HFF-Myc (cell line): ENCODE measurements at regions not wholly inside any gene's neighbourhood (a gene's known extent, or its start where the extent isn't known, plus 50 kb on each side); places are given as distances from the start of the nearest gene placed in this dataset.

Source experiments
- DNase-seq: peaks from one replicate; pipeline ENCODE4 v3.0.0-alpha.2; 2011; ENCODE audit warnings: low read depth; ENCODE audit errors: extremely low read depth
- H3K4me3 ChIP-seq: replicated peaks from 2 replicates; pipeline ENCODE4 v1.5.1; 2011; ENCODE audit warnings: low read depth, mild to moderate bottlenecking, control low read depth, low read length
- CTCF ChIP-seq: IDR thresholded peaks from 2 replicates; pipeline ENCODE4 v1.5.1; 2012; ENCODE audit warnings: mild to moderate bottlenecking, low read depth, low read length, control low read depth; ENCODE audit errors: missing control alignments

DNA sequence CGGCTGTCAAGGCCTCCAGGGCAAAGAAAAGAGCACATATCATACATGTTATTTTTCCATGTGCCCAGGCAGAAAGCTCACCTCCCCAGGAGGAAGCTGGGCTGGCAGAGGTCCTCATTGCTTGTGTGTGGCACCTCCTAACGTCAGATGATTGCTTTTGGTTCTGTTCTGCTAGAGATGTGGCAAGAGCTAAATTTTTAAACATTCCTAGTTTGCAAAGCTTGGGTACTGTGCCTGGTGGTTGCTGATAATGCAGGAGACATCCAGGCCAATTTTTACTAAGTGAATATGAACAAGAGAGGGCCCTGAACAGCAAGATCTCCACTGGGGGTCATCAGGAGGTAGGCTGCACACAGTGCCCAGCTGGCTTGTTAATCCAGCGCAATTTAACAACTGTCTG lies 93.9 kb downstream of the TBX19 start:
- DNase-seq = no peak
- no peak for TF ChIP-seq CTCF
- no peak overlapping the region for H3K4me3 ChIP-seq

DNA sequence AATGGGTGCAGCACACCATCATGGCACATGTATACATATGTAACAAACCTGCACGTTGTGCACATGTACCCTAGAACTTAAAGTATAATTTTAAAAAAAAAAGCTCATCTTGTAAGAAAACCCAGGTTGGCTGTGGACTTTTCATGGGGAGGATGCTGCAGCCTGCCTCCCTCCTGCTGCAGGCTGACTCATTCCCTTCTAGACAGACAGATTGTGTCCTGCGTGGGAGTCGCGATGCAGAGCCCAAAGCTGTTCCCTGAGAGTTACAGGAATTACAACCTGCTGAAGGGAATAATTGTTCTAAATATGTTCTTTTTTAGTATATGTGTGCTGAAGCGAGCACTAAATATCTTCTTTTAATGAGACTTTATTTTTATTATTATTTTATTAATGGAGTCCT lies 93.2 kb downstream of the TBX19 start:
- H3K4me3 ChIP-seq = no peak overlapping the region
- no peak for TF ChIP-seq CTCF
- no peak for DNase-seq

DNA sequence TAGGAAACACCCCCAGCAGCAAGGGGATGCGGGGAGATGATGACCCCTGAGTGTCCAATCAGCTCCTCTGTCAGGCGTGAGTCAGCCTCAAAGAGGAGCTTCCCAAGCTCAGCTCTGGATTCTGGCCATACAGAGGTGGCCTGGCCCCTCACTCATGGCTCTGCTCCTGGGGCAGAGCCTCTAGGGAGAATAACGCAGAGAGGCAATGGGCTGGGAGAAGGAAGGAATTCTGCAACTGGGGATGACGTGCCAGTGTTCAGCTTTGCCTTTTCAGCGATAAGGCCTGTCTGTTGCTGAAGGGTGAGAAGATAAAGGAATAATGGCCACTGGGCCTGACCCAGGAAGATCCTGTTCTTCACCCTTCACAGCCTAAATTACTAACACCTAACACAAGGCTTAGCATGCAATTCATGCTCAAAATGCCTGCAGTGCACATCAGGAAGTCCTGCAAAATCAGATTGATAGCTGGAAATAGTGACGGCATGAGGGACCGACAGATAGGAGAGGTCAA lies 92.2 kb downstream of the TBX19 start:
- no peak for TF ChIP-seq CTCF
- DNase-seq = no peak
- no peak overlapping the region for H3K4me3 ChIP-seq

- H3K4me3 ChIP-seq = no peak overlapping the region
- TF ChIP-seq CTCF = no peak
- DNase-seq = no peak
Observed at GRCh38 chr1:168372307-168372706, 91.6 kb downstream of the TBX19 start.

DNA sequence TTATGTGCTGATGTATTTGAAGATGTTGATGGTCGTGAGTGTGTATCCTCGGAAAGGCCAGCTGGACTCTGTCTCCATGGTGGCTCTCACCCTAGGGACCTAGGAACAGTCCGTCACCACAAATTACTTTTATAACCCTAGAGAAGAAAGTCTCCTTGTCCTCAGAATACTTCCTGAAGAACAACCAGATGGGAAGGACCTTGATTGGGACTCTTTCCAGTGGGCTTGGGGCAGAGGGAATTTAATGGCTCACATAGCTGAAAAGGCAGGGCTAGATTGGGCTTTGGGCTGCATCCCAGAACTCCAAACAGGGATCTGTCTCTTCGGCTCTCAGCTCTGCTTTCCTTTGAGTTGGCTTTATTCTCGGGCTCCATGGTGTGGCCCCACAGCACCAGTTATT lies 90.8 kb downstream of the TBX19 start:
- H3K4me3 ChIP-seq = no peak overlapping the region
- no peak for DNase-seq
- TF ChIP-seq CTCF = no peak

DNA sequence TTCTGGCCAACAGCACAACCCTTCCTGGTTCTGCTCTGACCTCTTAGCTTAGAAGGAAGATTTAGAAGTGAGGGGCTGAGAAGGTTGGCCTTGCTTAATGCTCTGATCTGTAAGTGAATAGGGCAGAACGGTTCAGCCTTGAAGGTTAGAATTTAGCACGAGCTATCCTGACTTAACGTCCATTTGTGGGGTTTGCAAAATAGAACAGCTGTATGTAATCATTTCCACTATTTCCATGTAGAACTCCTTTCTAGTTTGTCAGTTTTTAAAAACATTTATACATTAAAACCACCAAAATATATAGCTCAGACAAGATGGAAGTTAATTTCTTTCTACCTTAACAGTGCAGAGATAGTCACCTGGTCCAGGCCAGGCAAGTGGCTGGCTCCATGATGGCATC lies 89.9 kb downstream of the TBX19 start:
- TF ChIP-seq CTCF = no peak
- no peak for DNase-seq
- H3K4me3 ChIP-seq = no peak overlapping the region

GRCh38 chr1:168369655-168370054 lies 89.0 kb downstream of the TBX19 start:
- no peak for DNase-seq
- TF ChIP-seq CTCF = no peak
- H3K4me3 ChIP-seq = no peak overlapping the region
